GM12872 (cell line): ENCODE measurements at regions not wholly inside any gene's neighbourhood (a gene's known extent, or its start where the extent isn't known, plus 50 kb on each side); places are given as distances from the start of the nearest gene placed in this dataset.

Source experiments
- TF ChIP-seq, protein P1 (sequence below): IDR thresholded peaks from 3 replicates; pipeline ENCODE4 v1.5.1; 2011; ENCODE audit warnings: low read depth, mild to moderate bottlenecking, low read length, moderate library complexity; ENCODE audit not compliant: insufficient read depth

DNA sequence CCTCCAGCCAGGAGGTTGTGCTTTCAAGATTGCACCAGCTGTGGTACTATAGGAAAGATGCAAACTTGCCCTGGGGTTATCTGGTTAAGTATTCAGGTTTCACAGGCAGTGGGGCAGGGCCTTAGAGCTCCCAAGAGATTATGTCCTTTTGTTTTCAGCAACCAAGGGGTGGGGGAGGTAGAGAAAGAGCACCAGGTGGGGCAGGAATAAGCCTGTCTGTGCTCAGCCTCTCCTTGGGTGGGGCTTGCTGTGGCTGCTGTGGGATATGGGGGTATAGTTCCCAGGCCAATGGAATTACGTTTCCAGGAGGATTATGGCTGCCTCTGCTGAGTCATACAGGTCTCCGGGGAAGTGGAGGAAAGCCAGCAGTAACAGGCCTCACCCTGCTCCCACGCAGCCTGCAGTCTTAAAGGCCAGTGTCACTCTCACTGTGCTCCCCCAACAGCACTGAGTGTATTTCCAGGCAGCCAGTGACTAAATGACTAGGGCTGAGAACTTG is 508.6 kb downstream of the RWDD3 start:
- TF ChIP-seq, protein P1, sequence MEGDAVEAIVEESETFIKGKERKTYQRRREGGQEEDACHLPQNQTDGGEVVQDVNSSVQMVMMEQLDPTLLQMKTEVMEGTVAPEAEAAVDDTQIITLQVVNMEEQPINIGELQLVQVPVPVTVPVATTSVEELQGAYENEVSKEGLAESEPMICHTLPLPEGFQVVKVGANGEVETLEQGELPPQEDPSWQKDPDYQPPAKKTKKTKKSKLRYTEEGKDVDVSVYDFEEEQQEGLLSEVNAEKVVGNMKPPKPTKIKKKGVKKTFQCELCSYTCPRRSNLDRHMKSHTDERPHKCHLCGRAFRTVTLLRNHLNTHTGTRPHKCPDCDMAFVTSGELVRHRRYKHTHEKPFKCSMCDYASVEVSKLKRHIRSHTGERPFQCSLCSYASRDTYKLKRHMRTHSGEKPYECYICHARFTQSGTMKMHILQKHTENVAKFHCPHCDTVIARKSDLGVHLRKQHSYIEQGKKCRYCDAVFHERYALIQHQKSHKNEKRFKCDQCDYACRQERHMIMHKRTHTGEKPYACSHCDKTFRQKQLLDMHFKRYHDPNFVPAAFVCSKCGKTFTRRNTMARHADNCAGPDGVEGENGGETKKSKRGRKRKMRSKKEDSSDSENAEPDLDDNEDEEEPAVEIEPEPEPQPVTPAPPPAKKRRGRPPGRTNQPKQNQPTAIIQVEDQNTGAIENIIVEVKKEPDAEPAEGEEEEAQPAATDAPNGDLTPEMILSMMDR: no peak

DNA sequence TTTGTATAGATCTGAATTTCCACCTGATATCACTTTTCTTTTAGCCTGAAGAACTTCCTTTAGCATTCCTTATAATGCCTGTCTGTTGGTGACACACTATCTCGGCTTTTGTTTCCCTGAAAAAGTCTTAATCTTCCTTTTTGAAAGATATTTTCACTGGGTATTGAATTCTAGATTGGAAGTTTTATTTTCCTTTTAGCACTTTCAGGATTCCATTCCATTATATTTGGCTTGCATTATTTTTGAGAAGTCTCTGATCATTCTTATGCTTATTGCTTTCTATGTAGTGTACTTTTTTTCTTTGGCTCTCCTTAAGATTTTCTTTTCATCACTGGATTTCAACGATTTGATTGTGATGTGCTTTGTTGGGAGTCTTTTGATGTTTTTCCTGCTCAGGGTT is 510.7 kb downstream of the RWDD3 start:
- TF ChIP-seq, protein P1: no peak

DNA sequence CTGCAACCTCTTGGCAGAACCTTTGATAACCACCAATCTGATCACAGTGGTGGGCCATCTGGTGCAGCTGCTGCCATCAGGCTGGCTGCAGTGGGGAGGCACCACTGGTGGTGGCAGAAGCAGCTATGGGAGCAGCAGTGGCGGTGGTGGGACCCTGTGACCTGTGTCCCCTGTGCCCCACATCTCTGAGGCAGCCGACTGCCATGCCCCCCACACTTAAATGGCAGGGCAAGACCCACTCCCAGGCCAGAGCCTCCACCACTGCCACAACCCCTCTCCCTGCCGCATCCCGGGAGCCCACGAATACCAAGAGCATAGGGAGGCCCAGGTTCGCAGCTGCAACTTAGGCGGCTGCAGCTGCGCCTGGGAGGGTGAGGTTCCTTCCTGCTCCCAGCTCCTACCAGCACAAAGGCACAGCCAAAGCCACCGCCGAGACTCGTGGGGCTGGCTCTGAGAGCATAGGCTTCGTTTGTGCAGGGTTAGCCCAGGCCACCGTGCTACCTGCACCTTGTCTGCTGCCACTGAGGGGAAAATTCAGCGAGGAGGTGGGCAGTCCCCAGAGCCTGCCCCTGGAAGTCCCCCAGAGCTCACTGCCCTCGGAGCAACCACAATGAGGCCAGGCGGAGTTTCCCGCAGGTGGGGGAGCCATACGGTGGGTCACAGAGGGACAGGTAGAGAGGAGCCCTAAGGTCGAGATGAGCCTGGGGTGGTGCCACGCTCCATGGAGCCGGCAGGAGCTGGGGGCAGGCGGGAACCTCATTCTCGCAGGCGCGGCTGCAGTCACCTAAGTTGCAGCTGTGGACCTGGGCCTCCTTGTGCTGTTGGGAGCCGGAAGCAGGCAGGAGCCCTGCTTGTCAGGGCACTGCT is 518.7 kb downstream of the RWDD3 start:
- TF ChIP-seq, protein P1: no peak

DNA sequence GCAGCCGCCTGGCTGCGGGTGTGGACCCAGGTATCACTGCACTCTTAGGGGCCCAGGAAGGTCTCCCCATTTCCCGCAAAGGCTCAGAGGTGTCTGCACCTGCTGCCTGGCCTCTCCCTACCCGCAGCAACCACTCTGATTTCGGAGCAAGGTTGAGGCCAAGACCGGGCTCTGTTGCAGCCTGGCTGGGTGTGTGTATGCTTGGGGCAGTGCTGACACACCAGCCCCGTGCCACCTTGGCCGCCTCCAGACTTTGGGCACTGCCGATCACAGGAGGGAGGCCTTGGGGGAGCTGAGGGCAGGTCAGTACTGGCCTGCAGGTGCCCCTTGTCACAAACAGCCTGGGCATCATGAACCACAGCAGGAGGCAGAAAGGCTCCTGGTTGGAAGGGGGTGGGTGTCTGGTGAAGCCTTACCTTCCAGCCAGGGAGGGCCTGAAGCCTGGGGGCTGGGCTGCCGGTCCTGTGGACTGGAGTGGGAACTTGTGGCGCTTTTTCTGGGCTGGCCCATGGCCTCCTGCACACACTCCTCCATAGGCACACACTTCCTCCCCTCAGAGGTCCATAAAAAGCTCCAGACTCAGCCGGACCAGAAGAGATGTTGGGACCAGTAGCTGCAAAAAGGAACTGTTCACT is 519.5 kb downstream of the RWDD3 start:
- TF ChIP-seq, protein P1: no peak

DNA sequence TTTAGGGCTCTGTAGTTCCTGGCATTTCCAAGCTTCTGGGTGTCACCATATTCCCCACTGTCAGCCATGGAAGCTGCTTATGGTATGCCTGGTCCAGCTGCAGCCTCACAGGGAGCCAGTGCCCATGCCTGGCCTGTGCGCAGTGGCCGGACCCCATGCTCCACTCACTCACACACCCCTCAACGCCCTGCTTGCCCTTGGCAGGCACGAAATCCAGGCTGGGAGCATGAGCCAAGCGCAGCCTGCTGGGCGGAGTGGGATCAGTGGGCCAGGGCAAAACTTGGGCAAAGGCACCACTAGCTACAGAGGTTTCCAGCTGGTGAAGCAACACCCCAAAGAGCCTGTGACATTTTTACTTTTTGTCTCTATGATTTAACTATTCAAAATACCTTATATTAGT is 520.4 kb downstream of the RWDD3 start:
- TF ChIP-seq, protein P1: no peak

DNA sequence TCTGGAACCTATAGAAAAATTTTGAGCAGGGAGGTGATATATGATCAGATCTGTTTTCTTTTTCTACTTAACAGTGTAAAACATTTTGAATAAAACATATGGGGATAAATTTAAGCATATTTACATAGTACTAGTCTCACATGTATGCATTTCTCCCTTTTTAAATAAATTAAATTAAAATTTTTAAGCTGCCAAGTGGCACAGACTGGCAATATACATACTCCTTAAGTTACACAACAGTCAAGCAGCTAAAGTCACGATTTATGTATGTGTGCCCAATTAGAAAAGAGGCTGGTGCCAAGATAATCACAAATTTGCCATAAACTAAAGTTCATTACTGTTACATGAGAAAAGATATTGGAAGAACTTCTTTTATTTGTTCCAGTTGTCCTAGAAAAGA is 532.0 kb downstream of the RWDD3 start:
- TF ChIP-seq, protein P1: no peak

DNA sequence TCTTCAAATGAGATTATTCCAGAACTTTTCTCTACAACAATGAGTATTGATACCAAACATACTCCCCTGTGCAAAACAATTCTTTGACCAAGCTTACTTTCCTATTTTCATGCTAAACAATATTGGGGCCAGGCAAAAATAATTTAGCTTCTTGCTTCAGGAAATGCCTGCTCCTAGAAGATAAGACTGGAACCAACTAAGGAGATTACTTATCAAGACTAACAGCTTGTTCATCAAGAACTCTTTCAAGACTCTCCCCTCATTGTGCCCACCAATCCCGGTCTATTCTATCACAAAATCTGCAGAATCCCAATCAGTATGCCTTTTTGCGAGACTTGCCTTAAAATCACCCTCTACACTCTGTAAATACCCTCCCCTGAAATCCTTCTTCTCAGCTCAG is 536.6 kb downstream of the RWDD3 start:
- TF ChIP-seq, protein P1: no peak
